HCEC 1CT (cell line): ENCODE measurements at regions not wholly inside any gene's neighbourhood (a gene's known extent, or its start where the extent isn't known, plus 50 kb on each side); places are given as distances from the start of the nearest gene placed in this dataset.
"Not testable (repeated sequence)": the region's sequence is repeated elsewhere in the genome, so short reads cannot be mapped to it uniquely, and the experiment has no call there.

Experiments used
- DNase-seq: peaks from one replicate; pipeline ENCODE4 v3.0.0-alpha.2; 2017

GRCh38 chr20:19903168-19903811, 113.9 kb upstream of the NAA20 start:
- peak; percentile 66 for DNase-seq

GRCh38 chr20:19907326-19908056, 109.7 kb upstream of the NAA20 start:
- no peak for DNase-seq

GRCh38 chr20:19908576-19908975, 108.6 kb upstream of the NAA20 start:
- DNase-seq = no peak

- no peak for DNase-seq
Measured at GRCh38 chr20:19909725-19910124, 107.4 kb upstream of the NAA20 start.

GRCh38 chr20:19911810-19912382, 105.3 kb upstream of the NAA20 start:
- no peak for DNase-seq

- DNase-seq = no peak
Measured at GRCh38 chr20:19913349-19913748, 103.8 kb upstream of the NAA20 start.

GRCh38 chr20:19913927-19914614, 103.1 kb upstream of the NAA20 start:
- DNase-seq = peak; percentile 7

- DNase-seq = no peak
Measured at GRCh38 chr20:19915111-19915798, 101.9 kb upstream of the NAA20 start.

GRCh38 chr20:19916531-19917485, 100.4 kb upstream of the NAA20 start:
- no peak for DNase-seq

GRCh38 chr20:19918965-19919329, 98.2 kb upstream of the NAA20 start:
- no peak for DNase-seq

- no peak for DNase-seq
Measured at GRCh38 chr20:19920381-19921138, 96.6 kb upstream of the NAA20 start.

- DNase-seq = no peak
Measured at GRCh38 chr20:19921284-19921793, 95.8 kb upstream of the NAA20 start.

- not testable (repeated sequence) for DNase-seq
Measured at GRCh38 chr20:19921829-19922228, 95.3 kb upstream of the NAA20 start.

- DNase-seq = no peak
Measured at GRCh38 chr20:19922716-19923115, 94.4 kb upstream of the NAA20 start.

- DNase-seq = no peak
Measured at GRCh38 chr20:19923762-19924161, 93.4 kb upstream of the NAA20 start.

- DNase-seq = no peak
Measured at GRCh38 chr20:19924255-19924654, 92.9 kb upstream of the NAA20 start.

- DNase-seq = no peak
Measured at GRCh38 chr20:19926591-19926990, 90.6 kb upstream of the NAA20 start.

- DNase-seq = no peak
Measured at GRCh38 chr20:19928328-19929011, 88.7 kb upstream of the NAA20 start.

GRCh38 chr20:19929012-19929360, 88.2 kb upstream of the NAA20 start:
- no peak for DNase-seq

- no peak for DNase-seq
Measured at GRCh38 chr20:19929481-19930145, 87.5 kb upstream of the NAA20 start.
